HG03442 (cell line): ENCODE measurements at regions not wholly inside any gene's neighbourhood (a gene's known extent, or its start where the extent isn't known, plus 50 kb on each side); places are given as distances from the start of the nearest gene placed in this dataset.

Experiments used
- ATAC-seq: cut with Tn5 transposase; IDR thresholded peaks from one replicate; pipeline ENCODE4 v1.9.1; 2021; ENCODE audit warnings: mild to moderate bottlenecking, moderate library complexity; ENCODE audit not compliant: unreplicated experiment

DNA sequence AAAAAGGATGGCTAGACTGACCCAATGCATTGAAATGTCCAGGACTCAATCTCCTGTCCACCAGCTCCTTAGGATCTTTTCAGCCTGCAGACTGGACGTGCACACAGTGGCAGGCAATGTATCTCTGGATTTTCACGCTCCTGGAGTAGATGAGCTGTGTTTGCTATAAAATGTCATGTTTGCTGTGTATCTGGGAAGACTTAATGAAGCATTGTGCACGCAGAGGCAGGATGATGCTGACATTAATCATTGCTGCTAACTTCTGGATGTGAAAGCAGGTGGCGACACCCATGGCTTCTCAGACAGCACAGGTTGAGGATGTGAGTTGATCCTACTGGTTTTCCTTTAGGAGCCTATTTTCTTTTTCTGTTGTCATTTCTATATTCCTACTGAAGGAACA lies 133.1 kb upstream of the PCSK2 start:
- no peak for ATAC-seq

DNA sequence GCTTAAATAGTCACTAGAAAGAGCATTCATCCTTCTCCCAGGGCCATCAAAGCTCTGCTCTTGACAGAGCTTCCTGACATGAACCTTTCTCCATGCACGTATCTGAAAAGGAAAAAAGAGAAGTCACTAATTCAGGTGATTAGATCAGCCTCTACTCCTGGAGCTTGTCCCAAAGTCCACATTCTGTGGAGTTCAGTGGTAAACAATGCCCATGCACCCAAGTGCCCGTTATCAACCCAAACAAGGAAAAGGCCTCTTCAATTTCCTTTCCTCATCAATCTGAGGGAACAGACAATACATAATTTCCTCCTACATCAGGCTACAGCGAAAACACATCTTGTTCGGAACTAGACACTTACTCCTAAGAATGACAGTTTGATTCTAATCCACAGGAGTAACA lies 129.2 kb upstream of the PCSK2 start:
- ATAC-seq, result no peak

DNA sequence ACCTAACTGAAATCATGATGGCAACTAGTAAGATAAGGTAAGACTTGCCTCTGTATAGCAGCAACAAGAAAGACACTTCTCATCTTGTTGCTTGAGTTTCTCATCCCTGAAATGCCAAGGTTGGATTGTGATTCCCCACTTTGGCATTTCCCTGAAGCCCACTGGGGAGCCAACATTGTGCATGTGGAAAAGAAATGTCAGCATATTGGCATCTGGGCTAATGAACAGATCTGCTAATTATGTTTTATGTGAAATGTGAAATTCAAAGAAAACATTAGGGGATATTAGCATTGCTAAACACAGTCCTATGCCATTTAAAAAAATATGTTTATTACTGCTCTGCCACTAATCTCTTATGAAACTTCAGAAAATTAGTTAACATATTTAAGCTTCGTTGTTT lies 126.3 kb upstream of the PCSK2 start:
- ATAC-seq, result no peak

- ATAC-seq, result no peak
Observed at GRCh38 chr20:17107127-17107526, 119.7 kb upstream of the PCSK2 start.

- ATAC-seq, result no peak
Observed at GRCh38 chr20:17108896-17109295, 117.9 kb upstream of the PCSK2 start.

GRCh38 chr20:17109307-17109706 lies 117.5 kb upstream of the PCSK2 start:
- no peak for ATAC-seq

GRCh38 chr20:17128206-17128605 lies 98.6 kb upstream of the PCSK2 start:
- ATAC-seq, result no peak

DNA sequence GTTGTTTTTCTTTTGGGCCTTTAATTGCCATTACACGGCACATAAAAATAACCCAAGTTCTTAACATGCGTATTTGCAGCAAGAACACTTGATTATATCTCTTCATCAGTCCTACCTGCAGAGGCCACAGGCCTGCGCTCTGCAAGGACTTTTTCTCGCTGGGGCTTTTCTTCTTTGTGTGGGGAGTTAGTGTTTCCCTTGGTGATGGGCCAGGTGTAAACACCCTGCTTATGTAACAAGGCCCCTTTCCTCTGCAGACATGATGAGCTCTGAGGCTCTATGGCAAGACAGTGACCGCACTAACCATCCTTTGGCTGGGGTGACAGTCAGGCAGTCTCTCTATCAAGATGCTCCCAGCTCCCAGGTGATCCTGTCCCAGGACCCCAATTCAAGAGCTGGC lies 97.8 kb upstream of the PCSK2 start:
- ATAC-seq, result no peak

DNA sequence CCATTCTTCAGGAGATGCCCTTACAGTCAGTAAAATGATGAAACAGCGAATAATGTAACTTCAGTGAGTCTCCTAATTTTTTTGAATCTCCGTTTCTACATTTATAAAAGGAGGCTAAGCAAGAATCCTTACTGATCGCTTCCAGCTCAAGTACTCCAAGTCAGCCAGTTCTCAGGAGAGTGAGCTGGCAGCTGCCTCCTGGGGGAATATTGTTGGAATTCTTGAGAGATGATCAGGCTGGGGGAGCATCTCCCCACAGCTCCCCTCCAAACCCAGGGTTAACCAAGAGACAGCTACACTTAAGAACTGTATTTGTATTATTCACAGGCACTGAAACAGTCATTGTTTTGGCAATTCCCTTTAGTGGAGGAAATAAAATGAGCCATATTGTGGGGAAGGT lies 89.1 kb upstream of the PCSK2 start:
- no peak for ATAC-seq

GRCh38 chr20:17138237-17138636 lies 88.6 kb upstream of the PCSK2 start:
- no peak for ATAC-seq

- no peak for ATAC-seq
Observed at GRCh38 chr20:17140894-17141293, 85.9 kb upstream of the PCSK2 start.

- ATAC-seq, result no peak
Observed at GRCh38 chr20:17141568-17141967, 85.3 kb upstream of the PCSK2 start.

DNA sequence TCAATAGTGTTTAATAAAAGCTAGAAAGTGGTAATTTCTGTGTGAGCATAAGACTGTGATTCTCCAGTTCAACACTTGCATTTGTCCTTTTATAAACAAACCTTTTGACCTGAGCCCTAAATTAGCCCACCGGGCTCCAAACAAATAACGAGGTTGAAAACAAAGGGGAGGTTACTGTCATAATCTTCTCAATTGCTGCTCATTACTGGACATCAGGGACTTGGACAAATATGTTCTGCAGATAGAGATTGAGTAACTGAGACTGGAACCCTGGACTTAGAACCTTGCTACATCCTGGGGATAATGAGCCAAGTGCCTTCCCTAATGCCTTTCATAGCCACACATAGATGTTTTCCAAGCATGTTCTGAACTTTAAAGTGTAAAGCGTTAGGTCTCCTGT lies 84.2 kb upstream of the PCSK2 start:
- ATAC-seq, result no peak

- no peak for ATAC-seq
Observed at GRCh38 chr20:17150858-17151257, 76.0 kb upstream of the PCSK2 start.

- ATAC-seq, result no peak
Observed at GRCh38 chr20:17155401-17155800, 71.4 kb upstream of the PCSK2 start.

DNA sequence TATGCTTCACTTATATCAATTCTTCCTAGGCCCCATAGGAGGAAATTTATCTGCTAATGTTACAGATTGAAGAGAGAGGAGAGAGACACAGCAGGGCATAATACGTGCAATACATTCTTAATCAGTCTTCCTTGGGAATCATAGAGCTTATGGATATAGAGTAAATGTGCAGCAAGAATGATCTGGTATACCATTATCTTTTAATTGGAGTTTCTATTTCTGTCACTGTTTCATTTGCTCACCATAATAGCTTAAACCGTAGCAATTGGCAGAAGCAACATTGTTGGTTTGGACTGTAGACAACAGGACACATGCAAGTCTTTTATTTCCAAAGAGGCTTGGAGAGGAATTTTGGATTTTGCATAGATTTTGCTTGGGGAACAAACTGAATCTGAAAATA lies 68.1 kb upstream of the PCSK2 start:
- ATAC-seq, result no peak

DNA sequence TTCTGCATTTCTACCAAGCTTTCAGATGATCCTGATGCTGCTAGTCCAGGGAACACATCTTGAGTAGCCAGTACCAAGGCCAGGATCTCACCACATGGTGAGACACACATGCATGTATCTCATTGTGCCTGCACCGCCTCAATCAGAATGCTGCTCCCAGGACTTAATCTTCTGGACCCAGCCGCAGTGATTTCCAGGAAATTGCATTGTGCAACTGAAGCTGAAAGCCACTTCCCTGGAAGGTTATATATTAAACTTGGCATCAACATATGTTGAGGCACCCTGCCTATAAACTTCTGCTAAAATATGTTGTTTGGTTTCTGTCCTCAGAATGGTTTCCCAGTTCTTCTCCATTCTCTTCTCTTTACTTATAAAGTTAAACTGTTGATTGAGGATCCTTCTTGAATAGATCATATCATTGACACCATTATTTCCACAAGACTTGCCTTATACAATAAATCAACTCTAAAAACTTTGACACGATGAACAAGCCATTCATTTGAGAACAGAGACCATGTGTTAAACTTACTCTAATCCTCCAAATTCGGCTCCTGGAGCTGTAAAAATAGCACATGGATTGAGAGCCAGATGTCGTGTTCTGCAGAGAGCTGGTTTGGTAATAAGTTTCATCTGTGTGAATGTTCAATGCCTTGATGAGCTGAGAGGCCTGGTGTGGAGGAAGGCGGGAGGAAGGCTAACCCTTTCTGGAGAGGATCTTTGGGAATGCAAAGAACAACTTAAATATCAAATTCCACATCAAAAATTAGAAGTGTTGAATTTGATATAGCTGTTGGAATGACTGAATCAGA lies 65.0 kb upstream of the PCSK2 start:
- ATAC-seq, result no peak

DNA sequence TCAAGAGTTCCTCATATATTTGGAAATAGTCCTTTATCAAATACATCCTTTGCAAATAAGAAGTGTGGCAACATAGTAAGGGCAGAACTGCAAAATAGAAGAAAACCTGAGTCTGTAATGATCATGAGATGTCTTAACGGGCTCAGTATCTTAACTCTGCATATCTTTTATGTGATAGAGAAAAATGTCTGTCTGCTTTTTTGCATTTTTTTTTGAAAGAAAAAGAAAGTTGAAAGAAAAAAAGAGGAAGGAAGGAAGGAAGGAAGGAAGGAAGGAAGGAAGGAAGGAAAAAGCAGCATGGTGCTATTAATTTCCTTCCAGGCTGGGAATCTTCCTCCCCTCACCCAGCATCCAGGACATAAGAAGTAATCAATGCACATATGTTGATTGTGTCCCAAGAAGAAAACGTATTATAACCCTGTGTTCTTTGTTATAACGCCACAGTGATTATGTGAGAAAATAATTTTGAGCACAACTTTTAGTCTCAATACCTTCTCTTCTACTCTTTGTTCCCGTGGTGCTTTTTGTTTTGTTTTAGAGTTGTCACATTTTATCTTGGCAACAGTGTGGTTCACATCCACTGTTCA lies 58.7 kb upstream of the PCSK2 start:
- no peak for ATAC-seq

- no peak for ATAC-seq
Observed at GRCh38 chr20:17169585-17170136, 57.2 kb upstream of the PCSK2 start.

- no peak for ATAC-seq
Observed at GRCh38 chr20:17171746-17172280, 55.0 kb upstream of the PCSK2 start.

- ATAC-seq, result no peak
Observed at GRCh38 chr20:17172836-17173516, 53.9 kb upstream of the PCSK2 start.
